Natural killer cell (primary cell): ENCODE measurements at regions not wholly inside any gene's neighbourhood (a gene's known extent, or its start where the extent isn't known, plus 50 kb on each side); places are given as distances from the start of the nearest gene placed in this dataset.

Source experiments
- ATAC-seq, 3 donors: fragments of 150-1000 bp in 2 of 3; fragments of 200-7000 bp in 1 of 3; cut with Tn5 transposase; 1 replicate in 1 of 3; 2 replicates in 2 of 3; pipeline ENCODE4 v1.10.0; 2021; ENCODE audit warnings: mild to moderate bottlenecking in 2 of 3, moderate library complexity in 2 of 3
- DNase-seq, 2 donors: peaks; one replicate each; pipeline versions ENCODE4 v3.0.0 to v3.0.0-alpha.2; 2013 to 2021; ENCODE audit warnings: mixed read lengths in 1 of 2
- H3K27ac ChIP-seq: one replicate; pipeline ENCODE4 v1.5.1; 2013; ENCODE audit warnings: mild to moderate bottlenecking, low read length
- H3K27me3 ChIP-seq: one replicate; pipeline ENCODE4 v1.6.1; 2013; ENCODE audit warnings: low read length; ENCODE audit not compliant: control insufficient read depth, insufficient read depth
- H3K36me3 ChIP-seq: one replicate; pipeline ENCODE4 v1.6.1; 2013; ENCODE audit warnings: low read length; ENCODE audit not compliant: control insufficient read depth, insufficient read depth
- H3K4me1 ChIP-seq: one replicate; pipeline ENCODE4 v1.6.1; 2013; ENCODE audit warnings: low read length; ENCODE audit not compliant: control insufficient read depth, insufficient read depth
- H3K4me3 ChIP-seq: one replicate; pipeline ENCODE4 v1.5.1; 2013; ENCODE audit warnings: low read length
- H3K9me3 ChIP-seq: one replicate; pipeline ENCODE4 v1.6.1; 2013; ENCODE audit warnings: low read length; ENCODE audit not compliant: control insufficient read depth, insufficient read depth
- H3K27ac Mint-ChIP-seq, 2 donors: one replicate each; pipeline ENCODE4 v1.8.0; 2022; ENCODE audit warnings: mild to moderate bottlenecking in 2 of 2, mixed read lengths in 2 of 2, moderate library complexity in 1 of 2
- H3K27me3 Mint-ChIP-seq, 2 donors: one replicate each; pipeline ENCODE4 v1.8.0; 2022; ENCODE audit warnings: low read depth in 2 of 2, mixed read lengths in 2 of 2
- H3K36me3 Mint-ChIP-seq: one replicate; pipeline ENCODE4 v1.8.0; 2022; ENCODE audit warnings: mixed read lengths
- H3K4me1 Mint-ChIP-seq, 2 donors: one replicate each; pipeline ENCODE4 v1.8.0; 2022; ENCODE audit warnings: mixed read lengths in 2 of 2
- H3K4me3 Mint-ChIP-seq: one replicate; pipeline ENCODE4 v1.8.0; 2022; ENCODE audit warnings: mild to moderate bottlenecking, moderate library complexity, mixed read lengths
- H3K9me3 Mint-ChIP-seq, 2 donors: one replicate each; pipeline ENCODE4 v1.8.0; 2022; ENCODE audit warnings: mixed read lengths in 2 of 2
- WGBS: methylation state at CpG from one replicate; pipeline ENCODE4 v1.1.7; 2013; ENCODE audit warnings: missing lambda C conversion rate; ENCODE audit not compliant: insufficient coverage; 5-methylcytosine and 5-hydroxymethylcytosine counted together
- intact Hi-C: fragments of 100-400 bp; cut with micrococcal nuclease; formaldehyde crosslinking; loops from one replicate; pipeline ENCODE4 v1.14.2; 2022
- TF ChIP-seq, protein P1 (sequence below): fragments of 200-600 bp; IDR thresholded peaks from one replicate; pipeline ENCODE4 v1.8.0; 2022; ENCODE audit warnings: antibody characterized with exemption

DNA sequence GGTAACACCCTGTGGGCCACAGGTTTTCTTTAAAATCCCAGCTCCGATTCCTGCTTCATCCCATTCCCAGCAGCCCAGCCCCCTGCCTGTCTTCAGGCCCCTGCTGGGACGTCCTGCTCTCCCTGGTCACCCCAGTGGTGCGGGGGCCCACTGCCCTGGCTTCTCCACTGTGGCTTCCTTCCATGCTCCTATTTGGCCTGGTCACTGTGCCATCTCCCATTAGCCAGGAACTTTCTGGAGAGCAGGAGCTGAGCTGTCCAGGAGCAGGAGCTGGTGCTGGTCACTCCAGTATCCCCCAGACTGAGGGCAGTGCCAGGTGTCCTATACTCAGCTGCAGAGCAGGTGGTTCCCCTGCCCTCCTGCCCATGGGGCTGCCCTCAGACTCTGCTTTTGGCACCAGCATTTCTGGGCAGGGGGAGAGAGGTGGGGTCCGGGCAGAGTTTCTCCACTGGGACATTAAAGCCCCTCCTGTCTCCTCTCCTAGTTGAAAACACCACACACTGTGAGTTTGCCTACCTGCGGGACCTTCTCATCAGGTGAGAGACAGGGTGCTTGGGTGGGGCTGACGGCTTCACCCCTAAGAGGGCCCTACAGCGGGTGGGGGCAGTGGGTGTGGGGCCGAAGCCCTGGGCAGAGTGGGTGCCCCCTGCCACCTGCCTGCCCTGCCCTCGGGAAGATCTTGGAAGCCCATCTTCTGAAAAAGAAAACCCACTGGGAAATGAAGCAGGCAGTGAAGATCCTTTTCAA, 356.2 kb downstream of the SEC14L1 start:
- Histone ChIP-seq H3K27ac (no peak overlapping the region), H3K27me3 (no peaks in the 10 kb centered on the region), H3K4me3 (no peak overlapping the region), H3K4me1 (peaks cover 33% of the 10 kb centered on the region), H3K9me3 (no peaks in the 10 kb centered on the region), H3K36me3 (peaks cover 84% of the 10 kb centered on the region)
- DNase-seq (no peak), ATAC-seq (no peak)
- Mint-ChIP-seq H3K36me3 (no peaks in the 10 kb centered on the region), H3K4me3 (no peak overlapping the region), H3K9me3 (no peaks in the 10 kb centered on the region), H3K27me3 (no peaks in the 10 kb centered on the region), H3K4me1 (peaks cover 7 to 14% of the 10 kb centered on the region in 2 donors), H3K27ac (no peak overlapping the region)
- TF ChIP-seq, protein P1, sequence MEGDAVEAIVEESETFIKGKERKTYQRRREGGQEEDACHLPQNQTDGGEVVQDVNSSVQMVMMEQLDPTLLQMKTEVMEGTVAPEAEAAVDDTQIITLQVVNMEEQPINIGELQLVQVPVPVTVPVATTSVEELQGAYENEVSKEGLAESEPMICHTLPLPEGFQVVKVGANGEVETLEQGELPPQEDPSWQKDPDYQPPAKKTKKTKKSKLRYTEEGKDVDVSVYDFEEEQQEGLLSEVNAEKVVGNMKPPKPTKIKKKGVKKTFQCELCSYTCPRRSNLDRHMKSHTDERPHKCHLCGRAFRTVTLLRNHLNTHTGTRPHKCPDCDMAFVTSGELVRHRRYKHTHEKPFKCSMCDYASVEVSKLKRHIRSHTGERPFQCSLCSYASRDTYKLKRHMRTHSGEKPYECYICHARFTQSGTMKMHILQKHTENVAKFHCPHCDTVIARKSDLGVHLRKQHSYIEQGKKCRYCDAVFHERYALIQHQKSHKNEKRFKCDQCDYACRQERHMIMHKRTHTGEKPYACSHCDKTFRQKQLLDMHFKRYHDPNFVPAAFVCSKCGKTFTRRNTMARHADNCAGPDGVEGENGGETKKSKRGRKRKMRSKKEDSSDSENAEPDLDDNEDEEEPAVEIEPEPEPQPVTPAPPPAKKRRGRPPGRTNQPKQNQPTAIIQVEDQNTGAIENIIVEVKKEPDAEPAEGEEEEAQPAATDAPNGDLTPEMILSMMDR = no peak
- over 99% methylated on average over 7 of the region's 9 CpGs for WGBS
- intact Hi-C loops = loop anchor here (10.0 kb wide), 1 partner anchor 412 kb away; no protein-coding TSS in a partner anchor

DNA sequence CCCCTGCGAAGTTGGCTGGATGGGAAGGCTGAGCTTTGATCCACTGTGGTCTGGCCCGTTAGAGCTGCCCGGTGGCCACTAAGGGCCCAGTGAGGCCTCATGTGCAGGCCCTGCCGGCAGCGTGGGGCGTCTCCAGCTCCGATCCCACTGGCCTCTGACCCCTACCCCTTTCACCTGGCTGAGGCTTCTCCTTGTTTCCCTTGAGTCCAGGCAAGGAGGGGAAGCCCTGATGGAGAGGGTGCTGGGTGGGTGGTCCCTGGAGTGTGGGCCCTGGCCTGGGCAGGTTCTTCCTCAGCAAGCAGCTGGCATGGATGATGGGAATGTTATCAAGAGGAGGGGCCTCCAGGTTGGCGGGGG, 356.8 kb downstream of the SEC14L1 start:
- H3K27me3 Mint-ChIP-seq = no peaks in the 10 kb centered on the region
- ATAC-seq (no peak), DNase-seq (no peak)
- no peaks in the 10 kb centered on the region for H3K9me3 Mint-ChIP-seq
- Histone ChIP-seq H3K9me3 (no peaks in the 10 kb centered on the region), H3K27ac (no peak overlapping the region), H3K4me1 (peaks cover 28% of the 10 kb centered on the region), H3K27me3 (no peaks in the 10 kb centered on the region), H3K36me3 (peaks cover 78% of the 10 kb centered on the region), H3K4me3 (no peak overlapping the region)
- peaks cover 7 to 14% of the 10 kb centered on the region in 2 donors for H3K4me1 Mint-ChIP-seq
- 93% methylated on average over 5 of the region's 8 CpGs for WGBS
- intact Hi-C loops = loop anchor here (10.0 kb wide), 1 partner anchor 413 kb away; no protein-coding TSS in a partner anchor
- no peak overlapping the region for H3K4me3 Mint-ChIP-seq
- no peaks in the 10 kb centered on the region for H3K36me3 Mint-ChIP-seq
- H3K27ac Mint-ChIP-seq = no peak overlapping the region
- TF ChIP-seq, protein P1 = no peak

DNA sequence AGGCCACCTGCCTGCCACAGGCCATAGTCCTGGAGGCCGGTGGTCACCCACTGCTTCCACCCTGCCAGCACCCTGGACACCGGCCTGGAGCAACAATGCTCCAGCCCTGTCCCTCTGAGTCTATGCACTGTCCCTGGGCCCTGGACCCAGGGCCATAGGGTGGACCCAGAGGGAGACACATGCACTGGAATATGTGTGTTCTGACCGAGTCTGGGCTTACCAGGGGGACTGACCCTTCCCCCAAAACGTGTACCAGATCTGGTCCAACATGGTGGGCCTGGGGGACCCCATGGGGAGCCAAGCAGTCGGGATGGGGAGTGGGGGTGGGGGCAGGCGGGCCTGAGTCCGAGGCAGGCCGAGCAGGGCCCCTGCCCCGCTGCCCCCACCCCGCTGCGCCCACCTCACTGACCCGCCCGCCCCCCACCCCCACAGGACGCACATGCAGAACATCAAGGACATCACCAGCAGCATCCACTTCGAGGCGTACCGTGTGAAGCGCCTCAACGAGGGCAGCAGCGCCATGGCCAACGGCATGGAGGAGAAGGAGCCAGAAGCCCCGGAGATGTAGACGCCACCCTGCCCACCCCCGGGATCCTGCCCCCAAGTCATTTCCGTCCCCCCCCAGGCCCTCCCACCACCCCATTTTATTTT, 357.4 kb downstream of the SEC14L1 start:
- no peaks in the 10 kb centered on the region for H3K9me3 Mint-ChIP-seq
- no peak overlapping the region for H3K4me3 Mint-ChIP-seq
- peaks cover 7 to 14% of the 10 kb centered on the region in 2 donors for H3K4me1 Mint-ChIP-seq
- no peak overlapping the region for H3K27ac Mint-ChIP-seq
- Histone ChIP-seq H3K4me1 (peaks cover 23% of the 10 kb centered on the region), H3K9me3 (no peaks in the 10 kb centered on the region), H3K4me3 (no peak overlapping the region), H3K36me3 (peaks cover 72% of the 10 kb centered on the region), H3K27me3 (no peaks in the 10 kb centered on the region), H3K27ac (no peak overlapping the region)
- no peak for DNase-seq
- TF ChIP-seq, protein P1 = no peak
- no peaks in the 10 kb centered on the region for H3K36me3 Mint-ChIP-seq
- intact Hi-C loops = loop anchor here (10.0 kb wide), 1 partner anchor 413 kb away; no protein-coding TSS in a partner anchor
- no peaks in the 10 kb centered on the region for H3K27me3 Mint-ChIP-seq
- WGBS = 92% methylated on average over 20 of the region's 25 CpGs
- no peak for ATAC-seq
